ENCODE measurements at regions not wholly inside any gene's neighbourhood (a gene's known extent, or its start where the extent isn't known, plus 50 kb on each side); places are given as distances from the start of the nearest gene placed in this dataset.
"Not testable (repeated sequence)": the region's sequence is repeated elsewhere in the genome, so short reads cannot be mapped to it uniquely, and the experiment has no call there.

GRCh38 chr7:55672084-55672483 is 99.8 kb upstream of the VOPP1 start:
- TF ChIP-seq ZNF70 (CRISPR knock-in tag; IDR thresholded peaks at IDR 0.05); BACH2 (CRISPR knock-in tag; IDR thresholded peaks at IDR 0.05; ENCODE audit: borderline replicate concordance); TCF4 (CRISPR knock-in tag; IDR thresholded peaks at IDR 0.05; ENCODE audit: borderline replicate concordance); ISL1 (CRISPR knock-in tag; IDR thresholded peaks at IDR 0.05); CSRNP3 (CRISPR knock-in tag; IDR thresholded peaks at IDR 0.05); RARB (CRISPR knock-in tag; IDR thresholded peaks at IDR 0.05); PPARA (CRISPR knock-in tag; IDR thresholded peaks at IDR 0.05; ENCODE audit: borderline replicate concordance); ARNTL (CRISPR knock-in tag; IDR thresholded peaks at IDR 0.05; ENCODE audit: borderline replicate concordance, low read depth); PATZ1 (CRISPR knock-in tag; IDR thresholded peaks at IDR 0.05; ENCODE audit: borderline replicate concordance); SNAI2 (CRISPR knock-in tag; IDR thresholded peaks at IDR 0.05); ZFP30 (CRISPR knock-in tag; IDR thresholded peaks at IDR 0.05); POU6F1 (CRISPR knock-in tag; IDR thresholded peaks at IDR 0.05; ENCODE audit: borderline replicate concordance, low read depth): not testable (repeated sequence)
